H9 (cell line): ENCODE measurements at regions not wholly inside any gene's neighbourhood (a gene's known extent, or its start where the extent isn't known, plus 50 kb on each side); places are given as distances from the start of the nearest gene placed in this dataset.

ENCODE experiments used
- DNase-seq: peaks from one replicate; pipeline ENCODE4 v3.0.0-alpha.2; 2017
- H2AFZ ChIP-seq: one replicate; pipeline ENCODE4 v1.6.1; 2013; ENCODE audit warnings: mild to moderate bottlenecking, low read length, control low read depth, moderate library complexity
- H2AK5ac ChIP-seq: 2 replicates; pipeline ENCODE4 v1.6.1; 2013; ENCODE audit warnings: low read length, control low read depth, mixed read lengths; ENCODE audit not compliant: insufficient read length
- H2BK120ac ChIP-seq: one replicate; pipeline ENCODE4 v1.6.1; 2013; ENCODE audit warnings: low read depth, mild to moderate bottlenecking, low read length, control low read depth, inconsistent platforms; ENCODE audit not compliant: poor library complexity, severe bottlenecking
- H2BK12ac ChIP-seq: 2 replicates; pipeline ENCODE4 v1.6.1; 2013; ENCODE audit warnings: low read length, control low read depth, mixed read lengths, low read depth; ENCODE audit not compliant: insufficient read length
- H2BK15ac ChIP-seq: 2 replicates; pipeline ENCODE4 v1.6.1; 2013; ENCODE audit warnings: low read depth, low read length, control low read depth
- H2BK20ac ChIP-seq: one replicate; pipeline ENCODE4 v1.6.1; 2013; ENCODE audit warnings: low read depth, mild to moderate bottlenecking, low read length, control low read depth, inconsistent platforms; ENCODE audit not compliant: poor library complexity, severe bottlenecking
- H2BK5ac ChIP-seq: 2 replicates; pipeline ENCODE4 v1.6.1; 2013; ENCODE audit warnings: low read length, control low read depth, mixed read lengths; ENCODE audit not compliant: insufficient read length
- H3K14ac ChIP-seq: 2 replicates; pipeline ENCODE4 v1.6.1; 2013; ENCODE audit warnings: low read length, control low read depth; ENCODE audit not compliant: insufficient read depth
- H3K18ac ChIP-seq: 2 replicates; pipeline ENCODE4 v1.6.1; 2013; ENCODE audit warnings: low read depth, mild to moderate bottlenecking, mixed read lengths, low read length, control low read depth; ENCODE audit not compliant: insufficient read length
- H3K23ac ChIP-seq: 2 replicates; pipeline ENCODE4 v1.6.1; 2013; ENCODE audit warnings: low read length, control low read depth, mixed read lengths, low read depth; ENCODE audit not compliant: insufficient read length
- H3K23me2 ChIP-seq: 2 replicates; pipeline ENCODE4 v1.6.1; 2013; ENCODE audit warnings: low read depth, mild to moderate bottlenecking, mixed read lengths, low read length, control low read depth; ENCODE audit not compliant: insufficient read length, poor library complexity, severe bottlenecking
- H3K27ac ChIP-seq: 2 replicates; pipeline ENCODE4 v1.5.1; 2013; ENCODE audit warnings: low read length, control low read depth, mixed read lengths, low read depth; ENCODE audit not compliant: insufficient read length
- H3K27me3 ChIP-seq: 2 replicates; pipeline ENCODE4 v1.6.1; 2013; ENCODE audit warnings: low read length, control low read depth, inconsistent platforms; ENCODE audit not compliant: insufficient read depth
- H3K4ac ChIP-seq: 2 replicates; pipeline ENCODE4 v1.6.1; 2013; ENCODE audit warnings: low read depth, mild to moderate bottlenecking, control low read depth, inconsistent platforms, low read length, moderate library complexity
- H3K4me1 ChIP-seq: 2 replicates; pipeline ENCODE4 v1.6.1; 2013; ENCODE audit warnings: low read length, control low read depth, inconsistent platforms; ENCODE audit not compliant: insufficient read depth
- H3K4me2 ChIP-seq: 2 replicates; pipeline ENCODE4 v1.6.1; 2013; ENCODE audit warnings: low read length, control low read depth, mixed read lengths; ENCODE audit not compliant: insufficient read length, insufficient read depth
- H3K56ac ChIP-seq: 2 replicates; pipeline ENCODE4 v1.6.1; 2013; ENCODE audit warnings: low read depth, mild to moderate bottlenecking, mixed read lengths, low read length, control low read depth; ENCODE audit not compliant: insufficient read length
- H3K79me1 ChIP-seq: 2 replicates; pipeline ENCODE4 v1.6.1; 2013; ENCODE audit warnings: low read depth, mild to moderate bottlenecking, moderate library complexity, low read length, control low read depth, inconsistent platforms; ENCODE audit not compliant: insufficient read depth, poor library complexity, severe bottlenecking
- H3K79me2 ChIP-seq: 2 replicates; pipeline ENCODE4 v1.6.1; 2013; ENCODE audit warnings: low read length, control low read depth, inconsistent platforms; ENCODE audit not compliant: insufficient read depth
- H3K9ac ChIP-seq: 2 replicates; pipeline ENCODE4 v1.6.1; 2013; ENCODE audit warnings: low read length, control low read depth, mixed read lengths; ENCODE audit not compliant: insufficient read length; ENCODE audit errors: extremely low read depth
- H3K9me3 ChIP-seq: one replicate; pipeline ENCODE4 v1.6.1; 2013; ENCODE audit warnings: low read depth, low read length, inconsistent platforms; ENCODE audit not compliant: control insufficient read depth
- H3T11ph ChIP-seq: one replicate; pipeline ENCODE4 v1.6.1; 2013; ENCODE audit warnings: mild to moderate bottlenecking, low read length, control low read depth, inconsistent platforms
- H4K20me1 ChIP-seq: one replicate; pipeline ENCODE4 v1.6.1; 2013; ENCODE audit not compliant: control insufficient read depth, insufficient read length, insufficient read depth
- H4K5ac ChIP-seq: 2 replicates; pipeline ENCODE4 v1.6.1; 2013; ENCODE audit warnings: low read depth, mild to moderate bottlenecking, mixed read lengths, low read length, control low read depth; ENCODE audit not compliant: insufficient read length
- H4K8ac ChIP-seq: replicated peaks from 2 replicates; pipeline ENCODE4 v1.6.1; 2013; ENCODE audit warnings: low read length, control low read depth, mixed read lengths, low read depth; ENCODE audit not compliant: insufficient read length
- H4K91ac ChIP-seq: 2 replicates; pipeline ENCODE4 v1.6.1; 2013; ENCODE audit warnings: low read depth, mild to moderate bottlenecking, moderate library complexity, mixed read lengths, low read length, control low read depth; ENCODE audit not compliant: insufficient read length
- H3K27ac Mint-ChIP-seq, 3 experiments: 2 replicates in 2 of 3; 3 replicates in 1 of 3; pipeline ENCODE4 v1.8.0; 2020 to 2021; ENCODE audit warnings: mixed read lengths in 3 of 3, mild to moderate bottlenecking in 1 of 3, moderate library complexity in 1 of 3
- H3K27me3 Mint-ChIP-seq: 2 replicates; pipeline ENCODE4 v1.8.0; 2021; ENCODE audit warnings: low read depth, mild to moderate bottlenecking, moderate library complexity, mixed read lengths
- H3K36me3 Mint-ChIP-seq, 3 experiments: 2 replicates in 2 of 3; 3 replicates in 1 of 3; pipeline ENCODE4 v1.8.0; 2020 to 2021; ENCODE audit warnings: low read depth in 3 of 3, mixed read lengths in 3 of 3; ENCODE audit not compliant: insufficient read depth in 1 of 3
- H3K4me1 Mint-ChIP-seq, 2 experiments: 2 replicates each; pipeline ENCODE4 v1.8.0; 2020; ENCODE audit warnings: mixed read lengths in 2 of 2
- H3K4me3 Mint-ChIP-seq, 2 experiments: 2 replicates in 1 of 2; 3 replicates in 1 of 2; pipeline ENCODE4 v1.8.0; 2020 to 2021; ENCODE audit warnings: mild to moderate bottlenecking in 2 of 2, mixed read lengths in 2 of 2, moderate library complexity in 1 of 2
- H3K9me3 Mint-ChIP-seq, 2 experiments: 2 replicates in 1 of 2; 3 replicates in 1 of 2; pipeline ENCODE4 v1.8.0; 2020; ENCODE audit warnings: mild to moderate bottlenecking in 2 of 2, mixed read lengths in 2 of 2, moderate library complexity in 1 of 2
- WGBS: extraction: QIAGEN DNeasy Blood & Tissue Kit; methylation state at CpG from one replicate; pipeline ENCODE4 v1.1.7; 2013; ENCODE audit warnings: missing lambda C conversion rate, low lambda C conversion rate, mixed read lengths; ENCODE audit not compliant: insufficient read length; ENCODE audit errors: extremely low coverage; 5-methylcytosine and 5-hydroxymethylcytosine counted together
- TF ChIP-seq, protein P1 (sequence below): fragments of 200-600 bp; sonication (generic); conservative IDR thresholded peaks from 3 replicates; pipeline ENCODE4 v1.8.0; 2021; ENCODE audit warnings: antibody characterized with exemption, mild to moderate bottlenecking

GRCh38 chr4:8762951-8763735 lies 108.5 kb downstream of the HMX1 start:
- H4K8ac ChIP-seq = no peak overlapping the region
- Mint-ChIP-seq H3K4me3 (no peak overlapping the region), H3K27ac (no peak overlapping the region), H3K4me1 (peaks cover 7 to 10% of the 10 kb centered on the region in 2 experiments; a peak in 3 of 4 replicates), H3K27me3 (peaks cover 2% of the 10 kb centered on the region), H3K36me3 (no peaks in the 10 kb centered on the region), H3K9me3 (no peaks in the 10 kb centered on the region)
- no peak overlapping the region for H3K56ac ChIP-seq
- no peak for DNase-seq
- no peak overlapping the region for H2BK12ac ChIP-seq
- no peak overlapping the region for H3K4me2 ChIP-seq
- no peak overlapping the region for H4K91ac ChIP-seq
- H3K4me1 ChIP-seq = no peaks in the 10 kb centered on the region
- no peak overlapping the region for H3K18ac ChIP-seq
- H3K27ac ChIP-seq = no peak overlapping the region
- no peaks in the 10 kb centered on the region for H3K9me3 ChIP-seq
- no peak overlapping the region for H4K5ac ChIP-seq
- H3K79me1 ChIP-seq = no peaks in the 10 kb centered on the region
- no peak overlapping the region for H3K9ac ChIP-seq
- H3K23me2 ChIP-seq = no peaks in the 10 kb centered on the region
- no peak overlapping the region for H3K4ac ChIP-seq
- no peaks in the 10 kb centered on the region for H4K20me1 ChIP-seq
- TF ChIP-seq, protein P1, sequence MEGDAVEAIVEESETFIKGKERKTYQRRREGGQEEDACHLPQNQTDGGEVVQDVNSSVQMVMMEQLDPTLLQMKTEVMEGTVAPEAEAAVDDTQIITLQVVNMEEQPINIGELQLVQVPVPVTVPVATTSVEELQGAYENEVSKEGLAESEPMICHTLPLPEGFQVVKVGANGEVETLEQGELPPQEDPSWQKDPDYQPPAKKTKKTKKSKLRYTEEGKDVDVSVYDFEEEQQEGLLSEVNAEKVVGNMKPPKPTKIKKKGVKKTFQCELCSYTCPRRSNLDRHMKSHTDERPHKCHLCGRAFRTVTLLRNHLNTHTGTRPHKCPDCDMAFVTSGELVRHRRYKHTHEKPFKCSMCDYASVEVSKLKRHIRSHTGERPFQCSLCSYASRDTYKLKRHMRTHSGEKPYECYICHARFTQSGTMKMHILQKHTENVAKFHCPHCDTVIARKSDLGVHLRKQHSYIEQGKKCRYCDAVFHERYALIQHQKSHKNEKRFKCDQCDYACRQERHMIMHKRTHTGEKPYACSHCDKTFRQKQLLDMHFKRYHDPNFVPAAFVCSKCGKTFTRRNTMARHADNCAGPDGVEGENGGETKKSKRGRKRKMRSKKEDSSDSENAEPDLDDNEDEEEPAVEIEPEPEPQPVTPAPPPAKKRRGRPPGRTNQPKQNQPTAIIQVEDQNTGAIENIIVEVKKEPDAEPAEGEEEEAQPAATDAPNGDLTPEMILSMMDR = no peak
- H3K14ac ChIP-seq = no peak overlapping the region
- no CpG with 5 or more reads among the region's 23 CpGs for WGBS
- no peak overlapping the region for H3T11ph ChIP-seq
- H2BK15ac ChIP-seq = no peak overlapping the region
- no peaks in the 10 kb centered on the region for H3K79me2 ChIP-seq
- no peak overlapping the region for H2BK5ac ChIP-seq
- no peak overlapping the region for H2BK120ac ChIP-seq
- H2AK5ac ChIP-seq = no peak overlapping the region
- no peak overlapping the region for H3K23ac ChIP-seq
- no peak overlapping the region for H2AFZ ChIP-seq
- H3K27me3 ChIP-seq = no peaks in the 10 kb centered on the region
- no peak overlapping the region for H2BK20ac ChIP-seq
